ENCODE measurements at regions not wholly inside any gene's neighbourhood (a gene's known extent, or its start where the extent isn't known, plus 50 kb on each side); places are given as distances from the start of the nearest gene placed in this dataset.

GRCh38 chr3:6528951-6529350, 332.0 kb upstream of the GRM7 start:
- Histone ChIP-seq H3K9me3 (ENCODE audit: control insufficient read depth in 2 of 3, low read length in 3 of 3) (no peaks in the 10 kb centered on the region), H3K4me1 (ENCODE audit: control insufficient read depth in 2 of 2, insufficient read depth in 2 of 2, low read length in 2 of 2) (no peaks in the 10 kb centered on the region), H3K36me3 (ENCODE audit: control insufficient read depth in 2 of 3, insufficient read depth in 3 of 3, low read length in 3 of 3) (no peaks in the 10 kb centered on the region), H3K4me3 (ENCODE audit: low read length) (no peak overlapping the region), H3K27ac (ENCODE audit: low read depth, low read length) (no peak overlapping the region), H3K27me3 (ENCODE audit: control insufficient read depth in 2 of 2, insufficient read depth in 2 of 2, low read length in 2 of 2) (no peaks in the 10 kb centered on the region)
- Mint-ChIP-seq H3K27me3 (no peaks in the 10 kb centered on the region), H3K36me3 (no peaks in the 10 kb centered on the region), H3K9me3 (peaks cover 0 to 8% (median 1%) of the 10 kb centered on the region in 11 donors), H3K27ac (no peak overlapping the region), H3K4me3 (no peak overlapping the region), H3K4me1 (no peaks in the 10 kb centered on the region)
- DNase-seq (no peak), ATAC-seq (no peak)
- ChIA-PET CTCF (no interaction called here), POLR2A (no interaction called here)
- intact Hi-C loops (cut with micrococcal nuclease): no loop called here

GRCh38 chr3:6531153-6531552, 329.8 kb upstream of the GRM7 start:
- no peaks in the 10 kb centered on the region for H3K36me3 Mint-ChIP-seq
- ATAC-seq (no peak), DNase-seq (no peak)
- intact Hi-C loops (cut with micrococcal nuclease): no loop called here
- no peak overlapping the region for H3K27ac Mint-ChIP-seq
- ChIA-PET POLR2A (no interaction called here), CTCF (no interaction called here)
- H3K9me3 ChIP-seq (ENCODE audit: control insufficient read depth in 2 of 3, low read length in 3 of 3): no peaks in the 10 kb centered on the region
- no peaks in the 10 kb centered on the region for H3K4me1 ChIP-seq (ENCODE audit: control insufficient read depth in 2 of 2, insufficient read depth in 2 of 2, low read length in 2 of 2)
- H3K4me3 ChIP-seq (ENCODE audit: low read length): no peak overlapping the region
- peaks cover 0 to 14% (median 4%) of the 10 kb centered on the region in 11 donors for H3K9me3 Mint-ChIP-seq
- no peaks in the 10 kb centered on the region for H3K4me1 Mint-ChIP-seq
- no peaks in the 10 kb centered on the region for H3K27me3 ChIP-seq (ENCODE audit: control insufficient read depth in 2 of 2, insufficient read depth in 2 of 2, low read length in 2 of 2)
- no peaks in the 10 kb centered on the region for H3K27me3 Mint-ChIP-seq
- no peaks in the 10 kb centered on the region for H3K36me3 ChIP-seq (ENCODE audit: control insufficient read depth in 2 of 3, insufficient read depth in 3 of 3, low read length in 3 of 3)
- no peak overlapping the region for H3K27ac ChIP-seq (ENCODE audit: low read depth, low read length)
- H3K4me3 Mint-ChIP-seq: no peak overlapping the region

- no peaks in the 10 kb centered on the region for H3K27me3 Mint-ChIP-seq
- intact Hi-C loops (cut with micrococcal nuclease): no loop called here
- no peaks in the 10 kb centered on the region for H3K4me1 ChIP-seq (ENCODE audit: control insufficient read depth in 2 of 2, insufficient read depth in 2 of 2, low read length in 2 of 2)
- H3K27ac ChIP-seq (ENCODE audit: low read depth, low read length): no peak overlapping the region
- ATAC-seq: no peak
- CTCF ChIA-PET: no interaction called here
- no peaks in the 10 kb centered on the region for H3K9me3 ChIP-seq (ENCODE audit: control insufficient read depth in 2 of 3, low read length in 3 of 3)
- POLR2A ChIA-PET: no interaction called here
- H3K4me3 Mint-ChIP-seq: no peak overlapping the region
- H3K36me3 Mint-ChIP-seq: no peaks in the 10 kb centered on the region
- no peak overlapping the region for H3K27ac Mint-ChIP-seq
- H3K4me1 Mint-ChIP-seq: no peaks in the 10 kb centered on the region
- no peaks in the 10 kb centered on the region for H3K36me3 ChIP-seq (ENCODE audit: control insufficient read depth in 2 of 3, insufficient read depth in 3 of 3, low read length in 3 of 3)
- no peaks in the 10 kb centered on the region for H3K27me3 ChIP-seq (ENCODE audit: control insufficient read depth in 2 of 2, insufficient read depth in 2 of 2, low read length in 2 of 2)
- DNase-seq: no peak
- no peak overlapping the region for H3K4me3 ChIP-seq (ENCODE audit: low read length)
- peaks cover 0 to 17% (median 4%) of the 10 kb centered on the region in 11 donors for H3K9me3 Mint-ChIP-seq
Measured at GRCh38 chr3:6532101-6532500, 328.8 kb upstream of the GRM7 start.

GRCh38 chr3:6540981-6541380, 319.9 kb upstream of the GRM7 start:
- H3K27me3 ChIP-seq (ENCODE audit: control insufficient read depth in 2 of 2, insufficient read depth in 2 of 2, low read length in 2 of 2): no peaks in the 10 kb centered on the region
- H3K27me3 Mint-ChIP-seq: no peaks in the 10 kb centered on the region
- H3K9me3 Mint-ChIP-seq: peaks cover 2 to 28% (median 14%) of the 10 kb centered on the region in 11 donors
- H3K4me3 ChIP-seq (ENCODE audit: low read length): no peak overlapping the region
- H3K27ac Mint-ChIP-seq: no peak overlapping the region
- no peaks in the 10 kb centered on the region for H3K4me1 ChIP-seq (ENCODE audit: control insufficient read depth in 2 of 2, insufficient read depth in 2 of 2, low read length in 2 of 2)
- no peaks in the 10 kb centered on the region for H3K36me3 Mint-ChIP-seq
- H3K9me3 ChIP-seq (ENCODE audit: control insufficient read depth in 2 of 3, low read length in 3 of 3): no peaks in the 10 kb centered on the region
- DNase-seq (no peak), ATAC-seq (no peak)
- no peaks in the 10 kb centered on the region for H3K36me3 ChIP-seq (ENCODE audit: control insufficient read depth in 2 of 3, insufficient read depth in 3 of 3, low read length in 3 of 3)
- POLR2A ChIA-PET: no interaction called here
- no peak overlapping the region for H3K27ac ChIP-seq (ENCODE audit: low read depth, low read length)
- no peaks in the 10 kb centered on the region for H3K4me1 Mint-ChIP-seq
- CTCF ChIA-PET: no interaction called here
- no peak overlapping the region for H3K4me3 Mint-ChIP-seq
- intact Hi-C loops (cut with micrococcal nuclease): no loop called here

GRCh38 chr3:6542795-6543194, 318.1 kb upstream of the GRM7 start:
- DNase-seq (no peak), ATAC-seq (no peak)
- no peak overlapping the region for H3K4me3 ChIP-seq (ENCODE audit: low read length)
- Mint-ChIP-seq H3K27ac (no peak overlapping the region), H3K36me3 (no peaks in the 10 kb centered on the region), H3K4me3 (no peak overlapping the region), H3K27me3 (no peaks in the 10 kb centered on the region), H3K9me3 (peaks cover 2 to 27% (median 13%) of the 10 kb centered on the region in 11 donors), H3K4me1 (no peaks in the 10 kb centered on the region)
- no peaks in the 10 kb centered on the region for H3K4me1 ChIP-seq (ENCODE audit: control insufficient read depth in 2 of 2, insufficient read depth in 2 of 2, low read length in 2 of 2)
- CTCF ChIA-PET: no interaction called here
- no peaks in the 10 kb centered on the region for H3K9me3 ChIP-seq (ENCODE audit: control insufficient read depth in 2 of 3, low read length in 3 of 3)
- POLR2A ChIA-PET: no interaction called here
- H3K36me3 ChIP-seq (ENCODE audit: control insufficient read depth in 2 of 3, insufficient read depth in 3 of 3, low read length in 3 of 3): no peaks in the 10 kb centered on the region
- H3K27me3 ChIP-seq (ENCODE audit: control insufficient read depth in 2 of 2, insufficient read depth in 2 of 2, low read length in 2 of 2): no peaks in the 10 kb centered on the region
- no peak overlapping the region for H3K27ac ChIP-seq (ENCODE audit: low read depth, low read length)
- intact Hi-C loops (cut with micrococcal nuclease): no loop called here

- CTCF ChIA-PET: no interaction called here
- no peaks in the 10 kb centered on the region for H3K27me3 ChIP-seq (ENCODE audit: control insufficient read depth in 2 of 2, insufficient read depth in 2 of 2, low read length in 2 of 2)
- DNase-seq: no peak
- no peaks in the 10 kb centered on the region for H3K4me1 ChIP-seq (ENCODE audit: control insufficient read depth in 2 of 2, insufficient read depth in 2 of 2, low read length in 2 of 2)
- H3K36me3 Mint-ChIP-seq: no peaks in the 10 kb centered on the region
- ATAC-seq: no peak
- POLR2A ChIA-PET: no interaction called here
- H3K4me3 Mint-ChIP-seq: no peak overlapping the region
- intact Hi-C loops (cut with micrococcal nuclease): no loop called here
- H3K9me3 ChIP-seq (ENCODE audit: control insufficient read depth in 2 of 3, low read length in 3 of 3): no peaks in the 10 kb centered on the region
- no peak overlapping the region for H3K4me3 ChIP-seq (ENCODE audit: low read length)
- no peaks in the 10 kb centered on the region for H3K4me1 Mint-ChIP-seq
- H3K27ac ChIP-seq (ENCODE audit: low read depth, low read length): no peak overlapping the region
- peaks cover 4 to 35% (median 9%) of the 10 kb centered on the region in 11 donors for H3K9me3 Mint-ChIP-seq
- no peak overlapping the region for H3K27ac Mint-ChIP-seq
- no peaks in the 10 kb centered on the region for H3K36me3 ChIP-seq (ENCODE audit: control insufficient read depth in 2 of 3, insufficient read depth in 3 of 3, low read length in 3 of 3)
- no peaks in the 10 kb centered on the region for H3K27me3 Mint-ChIP-seq
Measured at GRCh38 chr3:6549296-6549695, 311.6 kb upstream of the GRM7 start.

GRCh38 chr3:6551165-6551564, 309.8 kb upstream of the GRM7 start:
- no peaks in the 10 kb centered on the region for H3K36me3 ChIP-seq (ENCODE audit: control insufficient read depth in 2 of 3, insufficient read depth in 3 of 3, low read length in 3 of 3)
- no peak for DNase-seq
- Mint-ChIP-seq H3K4me3 (no peak overlapping the region), H3K9me3 (peaks cover 2 to 33% (median 8%) of the 10 kb centered on the region in 11 donors), H3K4me1 (no peaks in the 10 kb centered on the region), H3K27ac (no peak overlapping the region), H3K36me3 (no peaks in the 10 kb centered on the region), H3K27me3 (no peaks in the 10 kb centered on the region)
- POLR2A ChIA-PET: interaction anchor here (0.6 kb wide), 1 partner anchor 9 kb away, joined by 3 read pairs; no protein-coding TSS in a partner anchor
- no peaks in the 10 kb centered on the region for H3K27me3 ChIP-seq (ENCODE audit: control insufficient read depth in 2 of 2, insufficient read depth in 2 of 2, low read length in 2 of 2)
- no peaks in the 10 kb centered on the region for H3K4me1 ChIP-seq (ENCODE audit: control insufficient read depth in 2 of 2, insufficient read depth in 2 of 2, low read length in 2 of 2)
- no peak overlapping the region for H3K27ac ChIP-seq (ENCODE audit: low read depth, low read length)
- no peak overlapping the region for H3K4me3 ChIP-seq (ENCODE audit: low read length)
- CTCF ChIA-PET: no interaction called here
- ATAC-seq: no peak
- no peaks in the 10 kb centered on the region for H3K9me3 ChIP-seq (ENCODE audit: control insufficient read depth in 2 of 3, low read length in 3 of 3)
- intact Hi-C loops (cut with micrococcal nuclease): no loop called here

All from naive thymus-derived CD4-positive, alpha-beta T cell (primary cell).